K562 (cell line): ENCODE measurements at regions not wholly inside any gene's neighbourhood (a gene's known extent, or its start where the extent isn't known, plus 50 kb on each side); places are given as distances from the start of the nearest gene placed in this dataset.

Source experiments
- GTF2B ChIP-seq: IDR thresholded peaks from 2 replicates; pipeline ENCODE4 v1.6.1; 2011; ENCODE audit not compliant: insufficient read length; ENCODE audit errors: extremely low read depth
- MNT ChIP-seq, 2 experiments: fragments of 450-650 bp; conservative IDR thresholded peaks; 2 replicates each; pipeline ENCODE4 v1.6.1; 2017; ENCODE audit warnings: mild to moderate bottlenecking in 2 of 2, moderate library complexity in 2 of 2
- STAG1 ChIP-seq: sonication (generic); formaldehyde crosslinking; IDR thresholded peaks from 2 replicates; pipeline ENCODE4 v1.5.0; 2020; ENCODE audit warnings: missing genetic modification reagents, borderline replicate concordance
- ZKSCAN8 ChIP-seq: fragments of 200-800 bp; sonication (Bioruptor generic); IDR thresholded peaks from 2 replicates; pipeline ENCODE4 v1.6.1; 2016; ENCODE audit warnings: missing genetic modification characterization, missing compliant biosample characterization
- ZNF12 ChIP-seq: sonication (generic); formaldehyde crosslinking; IDR thresholded peaks from 2 replicates; pipeline ENCODE4 v1.4.0; 2020; ENCODE audit warnings: mild to moderate bottlenecking, missing genetic modification reagents
- TF ChIP-seq, protein P1 (sequence below): fragments of 450-650 bp; IDR thresholded peaks from 2 replicates; pipeline ENCODE4 v1.6.1; 2016; ENCODE audit warnings: low read depth

DNA sequence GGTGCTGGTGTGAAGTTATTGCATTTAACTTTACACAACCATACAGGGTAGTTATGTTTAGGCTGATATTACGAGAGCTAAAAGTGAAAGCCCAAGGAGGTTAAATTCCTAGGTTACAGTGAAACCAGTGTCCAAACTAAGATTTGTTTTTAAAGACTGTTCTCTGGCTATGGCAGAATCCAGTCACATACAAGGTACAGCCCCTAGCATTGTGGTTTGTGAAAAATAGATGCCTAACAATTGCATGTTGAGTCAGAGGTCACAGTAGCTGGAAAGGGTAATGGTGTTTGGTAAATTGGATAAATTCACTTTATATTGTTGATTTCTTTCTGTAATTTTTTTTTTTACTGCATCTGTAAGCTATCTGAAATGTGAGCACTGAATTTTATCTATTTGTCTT is 614.6 kb upstream of the TBL1XR1 start (continued):
- TF ChIP-seq, protein P1, sequence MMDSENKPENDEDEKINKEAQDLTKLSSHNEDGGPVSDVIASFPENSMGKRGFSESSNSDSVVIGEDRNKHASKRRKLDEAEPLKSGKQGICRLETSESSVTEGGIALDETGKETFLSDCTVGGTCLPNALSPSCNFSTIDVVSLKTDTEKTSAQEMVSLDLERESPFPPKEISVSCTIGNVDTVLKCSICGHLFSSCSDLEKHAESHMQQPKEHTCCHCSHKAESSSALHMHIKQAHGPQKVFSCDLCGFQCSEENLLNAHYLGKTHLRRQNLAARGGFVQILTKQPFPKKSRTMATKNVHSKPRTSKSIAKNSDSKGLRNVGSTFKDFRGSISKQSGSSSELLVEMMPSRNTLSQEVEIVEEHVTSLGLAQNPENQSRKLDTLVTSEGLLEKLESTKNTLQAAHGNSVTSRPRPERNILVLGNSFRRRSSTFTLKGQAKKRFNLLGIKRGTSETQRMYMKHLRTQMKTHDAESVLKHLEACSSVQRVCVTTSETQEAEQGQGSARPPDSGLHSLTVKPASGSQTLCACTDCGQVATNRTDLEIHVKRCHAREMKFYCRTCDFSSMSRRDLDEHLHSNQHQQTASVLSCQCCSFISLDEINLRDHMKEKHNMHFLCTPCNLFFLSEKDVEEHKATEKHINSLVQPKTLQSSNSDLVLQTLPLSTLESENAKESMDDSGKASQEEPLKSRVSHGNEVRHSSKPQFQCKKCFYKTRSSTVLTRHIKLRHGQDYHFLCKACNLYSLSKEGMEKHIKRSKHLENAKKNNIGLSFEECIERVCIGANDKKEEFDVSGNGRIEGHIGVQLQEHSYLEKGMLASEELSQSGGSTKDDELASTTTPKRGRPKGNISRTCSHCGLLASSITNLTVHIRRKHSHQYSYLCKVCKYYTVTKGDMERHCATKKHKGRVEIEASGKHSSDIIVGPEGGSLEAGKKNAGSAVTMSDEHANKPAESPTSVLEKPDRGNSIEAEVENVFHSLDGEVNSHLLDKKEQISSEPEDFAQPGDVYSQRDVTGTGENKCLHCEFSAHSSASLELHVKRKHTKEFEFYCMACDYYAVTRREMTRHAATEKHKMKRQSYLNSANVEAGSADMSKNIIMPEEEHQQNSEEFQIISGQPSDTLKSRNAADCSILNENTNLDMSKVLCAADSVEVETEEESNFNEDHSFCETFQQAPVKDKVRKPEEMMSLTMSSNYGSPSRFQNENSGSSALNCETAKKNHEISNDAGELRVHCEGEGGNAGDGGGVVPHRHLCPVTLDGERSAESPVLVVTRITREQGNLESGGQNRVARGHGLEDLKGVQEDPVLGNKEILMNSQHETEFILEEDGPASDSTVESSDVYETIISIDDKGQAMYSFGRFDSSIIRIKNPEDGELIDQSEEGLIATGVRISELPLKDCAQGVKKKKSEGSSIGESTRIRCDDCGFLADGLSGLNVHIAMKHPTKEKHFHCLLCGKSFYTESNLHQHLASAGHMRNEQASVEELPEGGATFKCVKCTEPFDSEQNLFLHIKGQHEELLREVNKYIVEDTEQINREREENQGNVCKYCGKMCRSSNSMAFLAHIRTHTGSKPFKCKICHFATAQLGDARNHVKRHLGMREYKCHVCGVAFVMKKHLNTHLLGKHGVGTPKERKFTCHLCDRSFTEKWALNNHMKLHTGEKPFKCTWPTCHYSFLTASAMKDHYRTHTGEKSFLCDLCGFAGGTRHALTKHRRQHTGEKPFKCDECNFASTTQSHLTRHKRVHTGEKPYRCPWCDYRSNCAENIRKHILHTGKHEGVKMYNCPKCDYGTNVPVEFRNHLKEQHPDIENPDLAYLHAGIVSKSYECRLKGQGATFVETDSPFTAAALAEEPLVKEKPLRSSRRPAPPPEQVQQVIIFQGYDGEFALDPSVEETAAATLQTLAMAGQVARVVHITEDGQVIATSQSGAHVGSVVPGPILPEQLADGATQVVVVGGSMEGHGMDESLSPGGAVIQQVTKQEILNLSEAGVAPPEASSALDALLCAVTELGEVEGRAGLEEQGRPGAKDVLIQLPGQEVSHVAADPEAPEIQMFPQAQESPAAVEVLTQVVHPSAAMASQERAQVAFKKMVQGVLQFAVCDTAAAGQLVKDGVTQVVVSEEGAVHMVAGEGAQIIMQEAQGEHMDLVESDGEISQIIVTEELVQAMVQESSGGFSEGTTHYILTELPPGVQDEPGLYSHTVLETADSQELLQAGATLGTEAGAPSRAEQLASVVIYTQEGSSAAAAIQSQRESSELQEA = no peak
- TF ChIP-seq ZNF12 (CRISPR knock-in tag) (no peak), ZKSCAN8 (CRISPR knock-in tag) (no peak), STAG1 (CRISPR knock-in tag) (no peak), GTF2B (no peak), MNT (conservative IDR thresholded peaks at IDR 0.05) (no peak)
- TF ChIP-seq, all 486 proteins: peak for 0
